NCI-H526 treated with DMSO at 0.1 percent for 48 hours (cell line): ENCODE measurements at regions not wholly inside any gene's neighbourhood (a gene's known extent, or its start where the extent isn't known, plus 50 kb on each side); places are given as distances from the start of the nearest gene placed in this dataset.

Experiments
- DNase-seq: peaks from one replicate; lab custom pipeline; 2025; lab: John Stamatoyannopoulos, UW

- DNase-seq = no peak
These were observed 368.6 kb upstream of the HSFY2 start for GRCh38 chrY:19142093-19142492.

- DNase-seq = no peak
These were observed 366.9 kb upstream of the HSFY2 start for GRCh38 chrY:19140285-19140920.

GRCh38 chrY:19134426-19134825, 360.9 kb upstream of the HSFY2 start:
- DNase-seq = no peak

DNA sequence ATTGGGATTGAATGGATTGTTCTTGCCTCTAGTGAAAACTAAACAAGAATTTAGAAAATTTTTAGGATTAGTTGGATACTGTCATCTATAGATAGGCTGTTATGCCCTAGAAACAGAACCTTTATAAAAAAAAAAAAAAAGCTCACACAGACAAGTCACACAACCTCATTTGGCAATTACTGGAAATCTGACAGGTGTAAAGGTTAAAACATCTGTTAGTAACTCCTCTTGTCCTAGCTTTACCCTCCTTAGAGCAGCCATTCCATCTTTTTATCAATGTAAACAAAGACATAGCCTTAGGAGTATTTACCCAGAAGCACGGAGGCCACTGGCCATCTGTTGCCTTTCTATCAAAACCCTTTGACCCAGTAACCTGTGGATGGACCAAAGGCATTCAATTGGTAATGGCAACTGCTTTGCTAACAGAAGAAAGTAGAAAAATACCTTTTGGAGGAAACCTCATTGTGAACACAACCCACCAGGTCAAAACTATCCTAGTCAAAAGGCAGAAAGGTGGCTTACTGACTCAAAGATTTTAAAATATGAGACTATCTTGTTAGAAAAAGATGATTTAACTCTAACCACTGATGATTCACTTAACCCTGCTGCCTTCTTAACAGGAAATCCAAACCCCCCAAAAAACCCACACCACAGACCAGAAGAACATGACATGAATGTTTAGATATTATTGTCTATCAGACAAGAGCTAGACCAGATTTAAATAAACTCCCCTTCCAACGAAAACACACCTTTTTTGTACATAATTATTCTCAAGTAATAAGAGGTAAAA, 357.2 kb upstream of the HSFY2 start:
- no peak for DNase-seq

GRCh38 chrY:19126889-19127288, 353.4 kb upstream of the HSFY2 start:
- no peak for DNase-seq

DNA sequence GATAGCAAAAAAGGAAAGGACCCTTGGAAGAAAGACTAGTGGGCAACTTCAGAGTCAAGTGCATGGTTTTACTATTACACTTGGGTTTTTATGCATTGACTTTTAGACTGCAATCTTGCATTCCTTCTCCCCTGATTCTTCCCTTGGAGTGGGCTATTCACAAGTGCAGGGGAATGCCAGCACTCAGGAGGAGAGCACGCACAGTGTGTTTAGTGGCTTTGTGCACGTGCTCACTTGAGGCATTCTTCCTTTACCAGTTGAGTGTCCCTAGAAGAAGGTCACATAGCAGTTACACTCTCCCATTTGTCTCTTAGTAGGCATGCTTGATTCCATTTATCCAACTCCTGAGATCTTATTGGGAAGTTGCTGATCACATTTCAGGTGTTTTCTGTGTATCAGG, 351.1 kb upstream of the HSFY2 start:
- DNase-seq = no peak

DNA sequence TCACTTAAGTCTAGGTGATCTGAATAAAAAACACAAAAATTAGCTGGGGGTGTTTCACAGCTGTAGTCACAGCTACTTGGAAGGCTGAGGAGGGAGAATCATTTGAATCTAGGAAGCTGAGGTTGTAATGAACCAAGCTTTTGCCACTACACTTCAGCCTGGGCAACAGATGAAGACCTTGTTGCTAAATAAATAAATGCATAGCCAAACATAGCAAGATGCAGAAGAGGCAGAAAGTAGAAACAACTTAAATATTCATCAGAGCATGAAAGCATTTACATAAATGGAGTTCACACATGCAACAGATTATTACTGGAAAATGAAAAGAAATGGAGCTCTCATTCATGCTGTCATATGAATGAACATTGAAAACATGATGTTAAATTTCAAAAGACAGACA, 348.9 kb upstream of the HSFY2 start:
- DNase-seq = no peak

DNA sequence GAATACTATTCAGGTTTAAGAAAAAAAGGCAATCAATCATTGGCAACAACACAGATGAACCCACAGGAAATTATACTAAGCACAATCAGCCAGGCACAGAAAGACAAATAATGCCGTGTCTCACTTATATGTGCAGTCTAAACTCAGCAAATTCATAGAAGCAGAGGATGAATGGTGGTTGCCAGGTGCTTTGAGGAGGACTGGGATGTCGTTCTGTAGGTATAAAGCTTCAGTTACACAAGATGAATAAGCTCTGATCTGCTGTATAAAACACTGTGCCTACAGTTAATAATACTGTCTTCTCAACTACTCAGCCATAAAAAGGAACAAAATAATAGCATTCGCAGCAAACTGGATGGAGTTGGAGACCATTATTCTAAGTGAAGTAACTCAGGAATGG, 324.8 kb upstream of the HSFY2 start:
- DNase-seq = no peak

DNA sequence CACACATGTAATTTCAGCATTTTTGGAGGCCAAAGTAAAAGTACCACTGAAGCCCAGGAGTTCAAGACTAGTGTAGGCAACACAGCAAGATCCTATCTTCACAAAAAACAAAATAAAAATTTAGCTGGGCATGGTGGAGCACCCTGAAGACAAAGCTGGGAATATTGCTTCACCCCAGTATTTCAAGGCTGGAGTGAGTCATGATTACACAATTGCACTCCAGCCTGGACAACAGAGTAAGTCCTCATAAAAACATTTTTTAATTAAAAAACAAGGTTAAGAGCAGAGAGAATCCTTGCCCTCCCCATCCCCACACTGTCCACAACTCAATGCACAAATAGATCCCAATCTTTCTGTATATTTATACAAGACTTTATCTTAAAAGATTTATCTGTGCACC, 321.9 kb upstream of the HSFY2 start:
- DNase-seq = no peak

DNA sequence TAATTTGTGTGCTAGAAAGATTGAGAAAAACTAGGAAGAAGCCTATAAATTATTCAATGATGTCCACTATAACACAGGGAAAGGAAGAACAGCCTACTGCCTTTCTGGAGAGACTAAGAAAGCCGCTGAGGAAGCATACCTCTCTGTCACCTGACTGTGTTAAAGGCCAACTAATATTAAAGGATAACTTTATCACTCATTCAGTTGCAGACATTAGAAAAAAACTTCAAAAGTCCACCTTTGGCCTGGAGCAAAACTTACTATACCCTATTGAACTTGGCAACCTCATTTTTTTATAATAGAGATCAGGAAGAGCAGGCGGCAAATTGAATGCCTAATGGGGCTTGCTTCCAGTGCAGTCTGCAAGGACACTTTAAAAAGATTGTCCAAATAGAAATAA, 309.5 kb upstream of the HSFY2 start:
- DNase-seq = no peak

- no peak for DNase-seq
These were observed 304.2 kb upstream of the HSFY2 start for GRCh38 chrY:19077698-19078113.

DNA sequence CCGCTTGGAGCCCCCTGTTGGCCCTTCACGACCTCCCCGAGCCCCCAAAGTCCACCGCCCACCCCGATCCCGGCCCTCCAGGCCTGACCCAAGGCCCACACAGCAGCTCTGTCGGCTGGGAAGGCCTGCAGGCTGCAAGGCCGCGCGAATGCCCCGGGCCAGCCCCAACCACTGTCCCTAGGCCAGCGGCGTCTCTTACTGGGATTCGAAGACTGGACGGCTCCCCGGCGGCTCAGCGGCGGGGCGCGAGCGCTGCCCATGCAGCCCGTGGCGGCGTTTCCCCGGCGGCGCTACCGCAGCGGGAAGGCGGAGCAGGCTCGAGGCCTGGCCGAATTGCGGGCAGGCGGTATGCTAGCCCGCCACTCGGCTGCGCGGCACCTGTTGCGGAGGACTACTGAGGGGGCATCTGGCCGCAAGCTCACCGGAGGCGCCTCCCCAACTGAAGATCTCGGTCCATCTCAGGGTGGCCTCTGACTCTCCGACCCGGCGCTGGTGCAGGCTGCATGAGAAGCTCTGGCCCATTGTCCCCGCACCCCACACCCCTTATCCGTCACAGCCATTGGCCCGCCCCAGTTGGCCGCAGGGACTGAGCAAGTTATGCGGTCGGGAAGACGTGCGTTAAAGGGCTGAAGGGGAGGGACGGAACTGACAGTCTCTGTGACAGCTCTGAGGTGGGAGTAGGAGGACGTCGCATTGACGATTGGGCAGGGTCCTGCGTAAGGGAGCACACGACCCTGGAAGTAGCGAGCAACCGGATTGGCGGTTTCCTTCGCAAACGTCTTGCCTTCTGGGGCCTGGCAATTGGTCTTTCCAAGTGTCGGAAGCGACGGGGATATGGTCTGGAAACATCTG, 303.5 kb upstream of the HSFY2 start:
- DNase-seq = no peak

DNA sequence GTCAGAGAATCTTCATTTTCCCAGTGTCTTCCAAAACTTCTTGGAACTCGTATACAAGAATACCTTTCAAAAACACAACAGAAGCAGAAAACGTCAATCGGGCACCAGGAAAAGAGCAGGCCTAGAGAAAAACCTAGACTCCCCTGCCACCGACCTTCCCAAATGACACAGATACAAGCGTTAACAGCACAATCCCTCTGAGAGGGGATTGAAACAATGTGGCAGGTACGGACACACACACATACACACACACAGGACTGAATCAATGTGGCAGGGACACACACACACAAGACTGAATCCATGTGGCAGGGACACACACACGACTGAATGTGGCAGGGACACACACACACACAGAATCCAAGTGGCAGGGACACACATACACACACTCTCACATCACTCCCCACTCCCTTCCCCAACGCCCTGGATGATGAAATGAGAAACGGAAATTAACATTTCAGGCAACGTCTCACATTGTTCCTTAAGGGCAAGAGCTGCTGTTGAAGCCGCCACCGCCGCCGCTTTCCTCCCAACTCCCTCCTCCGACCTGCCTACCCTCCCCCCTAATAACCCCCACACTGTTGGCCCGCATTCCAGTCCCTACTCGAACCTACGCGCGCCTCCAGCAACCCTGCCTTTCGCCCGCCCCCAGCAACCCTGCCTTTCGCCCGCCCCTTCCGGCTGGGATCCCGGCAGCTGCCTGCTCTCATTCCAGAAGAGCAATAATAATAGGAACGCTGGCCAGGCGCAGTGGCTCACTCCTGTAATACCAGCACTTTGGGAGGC, 302.1 kb upstream of the HSFY2 start:
- DNase-seq = no peak

GRCh38 chrY:19067435-19067834, 293.9 kb upstream of the HSFY2 start:
- DNase-seq = no peak

DNA sequence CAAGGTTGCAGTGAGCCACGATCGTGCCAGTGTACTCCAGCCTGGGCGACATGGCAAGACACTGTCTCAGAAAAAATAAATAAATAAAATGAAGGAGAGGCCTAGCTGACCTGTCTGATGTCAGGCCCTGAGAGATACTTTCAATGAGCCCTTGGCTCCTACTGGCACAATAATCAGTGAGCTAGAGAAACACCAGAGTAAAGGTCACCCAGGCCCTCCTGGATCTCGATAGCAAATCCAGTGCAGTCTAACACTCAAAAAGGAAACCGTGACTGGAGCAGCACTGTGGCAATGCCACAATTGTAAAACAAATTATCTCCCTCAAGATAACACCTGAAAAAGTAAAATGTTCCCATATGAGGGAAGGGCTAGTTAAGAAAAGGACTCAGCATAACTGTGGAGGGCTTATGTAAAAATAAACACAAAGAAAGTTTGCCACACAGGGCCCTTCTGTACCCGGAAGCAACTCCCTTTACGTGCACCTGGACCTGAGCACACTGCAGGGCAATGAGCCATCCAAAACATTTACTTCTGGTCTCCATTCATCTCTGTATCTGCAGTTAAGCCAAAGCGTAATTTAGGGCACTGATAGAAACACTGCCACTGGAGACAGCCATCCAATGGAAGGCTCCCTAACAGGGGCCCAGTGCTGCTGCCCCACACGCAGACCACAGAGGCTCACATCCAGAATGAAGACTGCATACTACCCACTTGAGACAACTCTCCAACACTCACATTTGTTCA, 293.1 kb upstream of the HSFY2 start:
- no peak for DNase-seq

GRCh38 chrY:19065119-19065518, 291.6 kb upstream of the HSFY2 start:
- DNase-seq = no peak

GRCh38 chrY:19059733-19060132, 286.2 kb upstream of the HSFY2 start:
- DNase-seq = no peak

DNA sequence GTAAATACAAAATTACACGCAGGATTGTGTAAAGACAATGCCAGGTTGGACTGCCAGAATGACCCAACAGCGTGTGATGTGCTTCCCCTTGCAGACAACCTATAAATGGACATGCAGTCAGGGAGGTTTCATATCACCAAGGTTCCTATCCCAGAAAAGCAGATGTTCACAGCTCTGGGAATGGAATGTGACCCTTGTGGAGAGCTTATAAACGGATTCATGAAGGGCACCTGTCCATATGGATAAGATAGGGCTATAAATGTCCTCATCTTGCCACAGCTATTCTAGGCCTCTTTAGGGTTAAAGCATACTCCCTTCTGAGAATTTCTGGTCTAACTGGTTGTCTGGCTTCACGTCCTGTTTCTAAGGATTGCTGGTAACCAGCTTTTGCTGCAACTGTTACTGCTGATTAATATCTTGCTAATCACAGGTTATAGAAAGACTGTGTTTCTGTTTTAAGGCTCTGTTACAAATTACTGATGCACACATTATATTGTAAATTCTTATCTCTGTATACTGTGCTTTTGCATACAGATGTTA, 285.4 kb upstream of the HSFY2 start:
- peak; percentile 6 for DNase-seq

DNA sequence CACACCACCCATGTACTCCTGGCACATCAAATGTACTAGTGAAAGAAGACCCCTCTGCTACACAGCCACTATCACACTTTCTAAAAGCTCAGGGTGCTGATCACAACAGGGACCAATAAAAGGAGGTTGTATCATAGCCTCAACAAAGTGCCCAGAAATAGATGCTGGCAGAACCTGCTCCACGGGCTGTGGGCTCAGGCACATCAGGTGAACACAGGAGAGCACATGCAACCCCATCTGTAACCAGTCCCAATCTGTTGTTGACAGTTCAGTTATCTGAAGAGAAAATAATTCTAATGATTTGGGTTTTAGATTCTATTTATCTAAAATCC, 282.6 kb upstream of the HSFY2 start:
- DNase-seq = no peak

DNA sequence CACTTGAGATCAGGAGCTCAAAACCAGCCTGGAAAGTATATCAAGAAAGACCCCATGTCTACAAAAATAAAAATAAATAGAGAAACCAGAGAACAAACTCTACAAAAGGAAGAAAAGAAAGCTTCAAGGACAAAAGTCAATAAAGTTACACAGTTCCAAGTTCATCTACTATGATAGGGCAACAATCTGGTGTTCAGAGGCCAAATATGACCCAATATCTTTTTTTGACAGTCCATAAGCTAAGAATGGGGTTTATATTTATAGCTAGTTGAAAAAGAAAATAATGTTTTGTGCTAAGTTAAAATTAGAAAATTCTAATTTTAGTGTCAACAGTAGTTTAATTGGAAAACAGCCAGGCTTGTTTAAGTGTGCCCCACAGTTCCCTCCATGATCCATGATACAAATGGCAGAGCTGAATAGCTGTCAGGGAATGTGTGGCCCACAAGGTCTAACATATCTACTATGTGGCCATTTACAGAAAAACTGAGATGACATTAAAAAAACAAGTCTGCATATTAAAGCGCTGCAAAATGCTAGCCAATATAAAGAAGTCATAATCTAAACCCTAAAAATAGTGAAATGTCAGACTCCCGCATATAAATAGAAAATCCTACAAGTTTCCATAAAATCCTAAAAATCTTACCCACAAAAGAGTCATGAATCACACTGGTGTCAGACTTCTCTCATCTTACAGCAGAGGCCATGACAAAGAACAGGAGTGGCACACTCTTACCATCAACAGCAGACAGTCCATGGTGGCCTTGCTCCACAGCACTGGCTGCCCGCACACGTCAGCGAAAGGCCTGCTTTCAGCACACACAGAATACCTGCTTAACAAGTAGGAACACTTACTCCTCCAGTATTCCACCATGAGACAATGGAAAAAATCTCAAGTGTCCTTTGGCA, 281.9 kb upstream of the HSFY2 start:
- no peak for DNase-seq
